ENCODE measurements at regions not wholly inside any gene's neighbourhood (a gene's known extent, or its start where the extent isn't known, plus 50 kb on each side); places are given as distances from the start of the nearest gene placed in this dataset.
"Not testable (repeated sequence)": the region's sequence is repeated elsewhere in the genome, so short reads cannot be mapped to it uniquely, and the experiment has no call there.

- H3K4me2 ChIP-seq (ENCODE audit: low read length), result no peak overlapping the region
- ChIA-PET POLR2A (no interaction called here), CTCF (ENCODE audit: unreplicated experiment) (no interaction called here)
- H3K9me2 ChIP-seq (ENCODE audit: insufficient read depth, low read length), result no peaks in the 10 kb centered on the region
- H3K27ac ChIP-seq (ENCODE audit: low read depth, low read length, poor library complexity, severe bottlenecking), result no peak overlapping the region
- no TSS peak for BruUV-seq (replicated peaks)
- no peaks in the 10 kb centered on the region for H3K4me1 ChIP-seq (ENCODE audit: insufficient read depth, low read length, poor library complexity, severe bottlenecking)
- H3K36me3 ChIP-seq (ENCODE audit: insufficient read depth, low read length), result no peaks in the 10 kb centered on the region
- no peak overlapping the region for H3K4me3 ChIP-seq (ENCODE audit: low read depth, low read length, poor library complexity, severe bottlenecking)
- no peak for DNase-seq (ENCODE audit: low spot score)
- H3K79me2 ChIP-seq (ENCODE audit: insufficient read depth, low read depth, low read length), result no peaks in the 10 kb centered on the region
- no peaks in the 10 kb centered on the region for H4K20me1 ChIP-seq (ENCODE audit: insufficient read depth, low read length)
- no peak overlapping the region for H2AFZ ChIP-seq (ENCODE audit: low read length)
- TF ChIP-seq, protein P1, sequence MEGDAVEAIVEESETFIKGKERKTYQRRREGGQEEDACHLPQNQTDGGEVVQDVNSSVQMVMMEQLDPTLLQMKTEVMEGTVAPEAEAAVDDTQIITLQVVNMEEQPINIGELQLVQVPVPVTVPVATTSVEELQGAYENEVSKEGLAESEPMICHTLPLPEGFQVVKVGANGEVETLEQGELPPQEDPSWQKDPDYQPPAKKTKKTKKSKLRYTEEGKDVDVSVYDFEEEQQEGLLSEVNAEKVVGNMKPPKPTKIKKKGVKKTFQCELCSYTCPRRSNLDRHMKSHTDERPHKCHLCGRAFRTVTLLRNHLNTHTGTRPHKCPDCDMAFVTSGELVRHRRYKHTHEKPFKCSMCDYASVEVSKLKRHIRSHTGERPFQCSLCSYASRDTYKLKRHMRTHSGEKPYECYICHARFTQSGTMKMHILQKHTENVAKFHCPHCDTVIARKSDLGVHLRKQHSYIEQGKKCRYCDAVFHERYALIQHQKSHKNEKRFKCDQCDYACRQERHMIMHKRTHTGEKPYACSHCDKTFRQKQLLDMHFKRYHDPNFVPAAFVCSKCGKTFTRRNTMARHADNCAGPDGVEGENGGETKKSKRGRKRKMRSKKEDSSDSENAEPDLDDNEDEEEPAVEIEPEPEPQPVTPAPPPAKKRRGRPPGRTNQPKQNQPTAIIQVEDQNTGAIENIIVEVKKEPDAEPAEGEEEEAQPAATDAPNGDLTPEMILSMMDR (conservative IDR thresholded peaks at IDR 0.05; ENCODE audit: low read length), result no peak
- no peak for TF ChIP-seq EZH2phosphoT487 (IDR thresholded peaks at IDR 0.05; ENCODE audit: borderline replicate concordance, low read depth, low read length)
- intact Hi-C loops (cut with micrococcal nuclease; ENCODE audit: unreplicated experiment), result no loop called here
- H3K9me3 ChIP-seq (ENCODE audit: low read length), result no peaks in the 10 kb centered on the region
These were observed 516.1 kb downstream of the LRRC70 start for GRCh38 chr5:63094730-63095129.

DNA sequence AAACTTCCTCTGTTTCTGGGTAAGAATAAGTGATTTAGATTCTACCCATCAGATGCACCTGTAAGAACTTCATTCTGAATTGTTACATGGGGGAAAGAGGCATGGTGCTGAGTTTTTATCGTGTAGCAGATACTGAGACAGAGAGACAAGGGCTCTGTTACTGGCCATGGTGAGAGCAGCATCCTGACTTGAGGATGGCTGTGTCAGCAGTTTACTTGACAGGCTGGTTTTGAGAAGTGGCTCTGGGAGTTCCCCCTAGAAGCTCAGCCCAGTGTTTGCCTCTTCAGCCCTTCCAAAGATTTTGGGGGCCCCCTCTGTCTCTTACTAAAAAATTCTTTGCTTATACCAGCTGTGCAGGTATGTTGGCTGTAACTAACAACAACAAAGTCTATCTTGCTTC, 510.5 kb downstream of the LRRC70 start:
- ChIA-PET POLR2A (no interaction called here), CTCF (ENCODE audit: unreplicated experiment) (no interaction called here)
- intact Hi-C loops (cut with micrococcal nuclease; ENCODE audit: unreplicated experiment), result no loop called here
- DNase-seq (ENCODE audit: low spot score), result no peak
- no peaks in the 10 kb centered on the region for H3K79me2 ChIP-seq (ENCODE audit: insufficient read depth, low read depth, low read length)
- no peak overlapping the region for H2AFZ ChIP-seq (ENCODE audit: low read length)
- no TSS peak for BruUV-seq (replicated peaks)
- no peaks in the 10 kb centered on the region for H3K9me3 ChIP-seq (ENCODE audit: low read length)
- H4K20me1 ChIP-seq (ENCODE audit: insufficient read depth, low read length), result no peaks in the 10 kb centered on the region
- TF ChIP-seq, protein P1 (conservative IDR thresholded peaks at IDR 0.05; ENCODE audit: low read length), result no peak
- TF ChIP-seq EZH2phosphoT487 (IDR thresholded peaks at IDR 0.05; ENCODE audit: borderline replicate concordance, low read depth, low read length), result no peak
- H3K27ac ChIP-seq (ENCODE audit: low read depth, low read length, poor library complexity, severe bottlenecking), result no peak overlapping the region
- no peak overlapping the region for H3K4me2 ChIP-seq (ENCODE audit: low read length)
- H3K36me3 ChIP-seq (ENCODE audit: insufficient read depth, low read length), result no peaks in the 10 kb centered on the region
- no peak overlapping the region for H3K4me3 ChIP-seq (ENCODE audit: low read depth, low read length, poor library complexity, severe bottlenecking)
- no peaks in the 10 kb centered on the region for H3K4me1 ChIP-seq (ENCODE audit: insufficient read depth, low read length, poor library complexity, severe bottlenecking)
- no peaks in the 10 kb centered on the region for H3K9me2 ChIP-seq (ENCODE audit: insufficient read depth, low read length)

DNA sequence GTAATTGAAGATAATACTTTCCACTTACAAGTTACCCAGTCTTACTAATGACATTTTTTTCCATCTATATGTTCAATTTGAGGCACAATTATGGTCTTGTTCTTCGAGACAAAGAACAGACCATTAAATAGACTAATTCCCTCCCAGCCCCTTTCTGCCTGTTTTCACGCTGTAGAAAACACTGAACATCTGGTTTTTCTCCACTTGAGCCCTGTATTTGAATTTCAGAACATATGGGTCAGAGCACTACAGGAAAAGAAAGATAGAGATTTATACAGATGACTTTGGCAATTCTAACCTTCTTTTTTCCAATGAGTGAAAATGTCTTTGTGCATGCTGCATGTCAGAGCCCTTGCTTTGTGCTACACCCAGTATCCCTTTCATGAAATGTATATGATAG, 506.9 kb downstream of the LRRC70 start:
- ChIA-PET CTCF (ENCODE audit: unreplicated experiment) (no interaction called here), POLR2A (no interaction called here)
- H3K4me1 ChIP-seq (ENCODE audit: insufficient read depth, low read length, poor library complexity, severe bottlenecking), result no peaks in the 10 kb centered on the region
- no peaks in the 10 kb centered on the region for H3K36me3 ChIP-seq (ENCODE audit: insufficient read depth, low read length)
- TF ChIP-seq EZH2phosphoT487 (IDR thresholded peaks at IDR 0.05; ENCODE audit: borderline replicate concordance, low read depth, low read length), result no peak
- TF ChIP-seq, protein P1 (conservative IDR thresholded peaks at IDR 0.05; ENCODE audit: low read length), result no peak
- no peak overlapping the region for H3K4me2 ChIP-seq (ENCODE audit: low read length)
- H3K9me2 ChIP-seq (ENCODE audit: insufficient read depth, low read length), result no peaks in the 10 kb centered on the region
- intact Hi-C loops (cut with micrococcal nuclease; ENCODE audit: unreplicated experiment), result no loop called here
- no peak for DNase-seq (ENCODE audit: low spot score)
- no peak overlapping the region for H3K4me3 ChIP-seq (ENCODE audit: low read depth, low read length, poor library complexity, severe bottlenecking)
- no peaks in the 10 kb centered on the region for H4K20me1 ChIP-seq (ENCODE audit: insufficient read depth, low read length)
- no peaks in the 10 kb centered on the region for H3K79me2 ChIP-seq (ENCODE audit: insufficient read depth, low read depth, low read length)
- no peak overlapping the region for H3K27ac ChIP-seq (ENCODE audit: low read depth, low read length, poor library complexity, severe bottlenecking)
- H2AFZ ChIP-seq (ENCODE audit: low read length), result no peak overlapping the region
- BruUV-seq (replicated peaks), result no TSS peak
- no peaks in the 10 kb centered on the region for H3K9me3 ChIP-seq (ENCODE audit: low read length)

DNA sequence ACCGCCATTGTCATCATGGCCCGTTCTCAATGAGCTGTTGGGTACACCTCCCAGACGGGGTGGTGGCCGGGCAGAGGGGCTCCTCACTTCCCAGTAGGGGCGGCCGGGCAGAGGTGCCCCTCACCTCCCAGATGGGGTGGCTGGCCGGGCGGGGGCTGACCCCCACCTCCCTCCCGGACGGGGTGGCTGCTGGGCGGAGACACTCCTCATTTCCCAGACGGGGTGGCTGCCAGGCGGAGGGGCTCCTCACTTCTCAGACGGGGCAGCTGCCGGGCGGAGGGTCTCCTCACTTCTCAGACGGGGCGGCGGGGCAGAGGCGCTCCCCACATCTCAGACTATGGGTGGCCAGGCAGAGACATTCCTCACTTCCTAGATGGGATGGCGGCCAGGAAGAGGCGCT, 505.1 kb downstream of the LRRC70 start:
- intact Hi-C loops (cut with micrococcal nuclease; ENCODE audit: unreplicated experiment), result not testable (repeated sequence)

More for the DNA sequence above, 505.1 kb downstream of the LRRC70 start:
- H3K4me1 ChIP-seq (ENCODE audit: insufficient read depth, low read length, poor library complexity, severe bottlenecking); H3K79me2 ChIP-seq (ENCODE audit: insufficient read depth, low read depth, low read length); H3K36me3 ChIP-seq (ENCODE audit: insufficient read depth, low read length); H3K9me3 ChIP-seq (ENCODE audit: low read length); H3K27ac ChIP-seq (ENCODE audit: low read depth, low read length, poor library complexity, severe bottlenecking); POLR2A ChIA-PET; H3K9me2 ChIP-seq (ENCODE audit: insufficient read depth, low read length); H2AFZ ChIP-seq (ENCODE audit: low read length); BruUV-seq (replicated peaks); H3K4me3 ChIP-seq (ENCODE audit: low read depth, low read length, poor library complexity, severe bottlenecking); DNase-seq (ENCODE audit: low spot score); H3K4me2 ChIP-seq (ENCODE audit: low read length); CTCF ChIA-PET (ENCODE audit: unreplicated experiment); H4K20me1 ChIP-seq (ENCODE audit: insufficient read depth, low read length): not testable (repeated sequence)
